HepG2 (cell line): ENCODE measurements at regions not wholly inside any gene's neighbourhood (a gene's known extent, or its start where the extent isn't known, plus 50 kb on each side); places are given as distances from the start of the nearest gene placed in this dataset.

ENCODE experiments used
- KDM5B ChIP-seq: sonication (generic); formaldehyde crosslinking; IDR thresholded peaks from 2 replicates; pipeline ENCODE4 v1.4.0; 2020; ENCODE audit warnings: missing genetic modification reagents, mild to moderate bottlenecking, borderline replicate concordance
- MED1 ChIP-seq: sonication (generic); formaldehyde crosslinking; IDR thresholded peaks from 2 replicates; pipeline ENCODE4 v1.4.0; 2020; ENCODE audit warnings: missing genetic modification reagents
- REL ChIP-seq: sonication (generic); formaldehyde crosslinking; conservative IDR thresholded peaks from 2 replicates; pipeline ENCODE4 v1.8.0; 2022; ENCODE audit warnings: mild to moderate bottlenecking, missing genetic modification reagents, moderate library complexity
- SRSF4 ChIP-seq: fragments of 200-400 bp; formaldehyde crosslinking; IDR thresholded peaks from one replicate; pipeline ENCODE4 v1.6.1; 2018; ENCODE audit warnings: mild to moderate bottlenecking, low read depth, low read length, moderate library complexity; ENCODE audit not compliant: poor library complexity, severe bottlenecking
- TEAD2 ChIP-seq: sonication (generic); formaldehyde crosslinking; IDR thresholded peaks from 2 replicates; pipeline ENCODE4 v1.9.0; 2021; ENCODE audit warnings: missing genetic modification reagents
- ZNF572 ChIP-seq: sonication (generic); formaldehyde crosslinking; IDR thresholded peaks from 2 replicates; pipeline ENCODE4 v1.5.1; 2020; ENCODE audit warnings: mild to moderate bottlenecking, missing genetic modification reagents
- ZNF879 ChIP-seq: sonication (generic); formaldehyde crosslinking; IDR thresholded peaks from 2 replicates; pipeline ENCODE4 v1.8.1; 2023; ENCODE audit warnings: missing genetic modification reagents
- ZSCAN31 ChIP-seq: sonication (generic); formaldehyde crosslinking; IDR thresholded peaks from 2 replicates; pipeline ENCODE4 v1.5.0; 2020; ENCODE audit warnings: low read depth, mild to moderate bottlenecking, missing genetic modification reagents
- TF ChIP-seq, protein P1 (sequence below): sonication (generic); formaldehyde crosslinking; IDR thresholded peaks from 2 replicates; pipeline ENCODE4 v1.4.0; 2020; ENCODE audit warnings: low read depth, mild to moderate bottlenecking, missing genetic modification reagents
- TF ChIP-seq, protein P2 (sequence below): sonication (generic); formaldehyde crosslinking; IDR thresholded peaks from 2 replicates; pipeline ENCODE4 v1.5.0; 2020; ENCODE audit warnings: mild to moderate bottlenecking, missing genetic modification reagents, moderate library complexity
- TF ChIP-seq, protein P3 (sequence below): sonication (generic); formaldehyde crosslinking; IDR thresholded peaks from 2 replicates; pipeline ENCODE4 v1.5.1; 2020; ENCODE audit warnings: missing genetic modification reagents, mild to moderate bottlenecking, borderline replicate concordance
- TF ChIP-seq, protein P4 (sequence below), 2 experiments: IDR thresholded peaks; 2 replicates each; pipeline ENCODE4 v1.6.1; 2011 to 2012; ENCODE audit warnings: low read length in 2 of 2, borderline replicate concordance in 1 of 2, low read depth in 1 of 2, mild to moderate bottlenecking in 1 of 2, moderate library complexity in 1 of 2
- TF ChIP-seq, protein P5 (sequence below): sonication (generic); formaldehyde crosslinking; IDR thresholded peaks from 2 replicates; pipeline ENCODE4 v1.5.1; 2020; ENCODE audit warnings: mild to moderate bottlenecking, moderate library complexity, missing genetic modification reagents
- TF ChIP-seq, protein P6 (sequence below): sonication (generic); formaldehyde crosslinking; conservative IDR thresholded peaks from 2 replicates; pipeline ENCODE4 v1.5.0; 2020; ENCODE audit warnings: missing genetic modification reagents

DNA sequence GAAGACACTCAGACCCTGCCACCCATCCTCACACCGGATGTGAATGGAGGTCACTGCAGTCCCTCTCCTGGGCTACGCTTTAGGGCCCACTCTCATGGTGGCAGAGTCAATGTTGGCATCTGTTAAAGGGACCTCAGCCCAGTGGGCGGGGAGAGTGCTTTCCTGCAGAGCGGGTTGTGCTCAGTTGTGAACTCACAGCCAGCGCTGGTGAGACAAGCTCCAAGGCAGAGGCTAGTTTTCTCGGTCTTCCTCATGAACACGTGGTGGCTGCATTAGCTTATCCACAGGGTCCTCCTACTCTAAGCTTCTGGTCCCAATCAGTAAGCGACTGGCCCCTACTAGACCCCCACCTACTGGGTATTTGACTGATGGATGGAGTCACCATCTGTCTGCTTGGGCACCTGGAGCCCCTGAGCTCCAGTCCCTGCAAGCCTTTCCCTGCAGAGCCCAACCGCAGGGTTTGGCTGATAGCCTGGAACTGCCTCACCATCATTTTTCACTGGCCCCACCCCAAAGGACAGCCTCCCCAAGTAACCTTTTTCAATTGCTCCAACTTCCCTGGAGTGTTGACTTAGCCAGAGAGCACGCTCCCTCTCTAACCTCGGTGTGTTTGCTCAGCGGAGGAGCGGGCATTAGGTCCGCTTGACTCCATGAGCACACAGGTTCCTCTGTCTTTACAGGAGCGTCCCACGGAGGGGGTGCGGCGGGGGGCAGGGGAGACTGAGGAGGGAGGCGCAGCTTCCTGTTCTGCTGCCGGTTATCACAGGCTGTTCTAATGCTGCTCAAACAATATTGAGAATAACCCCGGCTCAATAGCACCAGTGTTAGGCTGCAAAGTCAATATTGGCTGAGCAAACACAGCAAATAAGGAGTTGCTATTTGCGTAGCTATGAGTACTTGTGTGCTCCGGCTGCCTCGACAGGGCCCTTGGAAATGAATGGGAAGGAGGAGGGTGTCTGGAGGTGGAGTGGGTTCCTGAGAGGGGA, 141.7 kb downstream of the RPLP1 start (continued):
- TF ChIP-seq, protein P1, sequence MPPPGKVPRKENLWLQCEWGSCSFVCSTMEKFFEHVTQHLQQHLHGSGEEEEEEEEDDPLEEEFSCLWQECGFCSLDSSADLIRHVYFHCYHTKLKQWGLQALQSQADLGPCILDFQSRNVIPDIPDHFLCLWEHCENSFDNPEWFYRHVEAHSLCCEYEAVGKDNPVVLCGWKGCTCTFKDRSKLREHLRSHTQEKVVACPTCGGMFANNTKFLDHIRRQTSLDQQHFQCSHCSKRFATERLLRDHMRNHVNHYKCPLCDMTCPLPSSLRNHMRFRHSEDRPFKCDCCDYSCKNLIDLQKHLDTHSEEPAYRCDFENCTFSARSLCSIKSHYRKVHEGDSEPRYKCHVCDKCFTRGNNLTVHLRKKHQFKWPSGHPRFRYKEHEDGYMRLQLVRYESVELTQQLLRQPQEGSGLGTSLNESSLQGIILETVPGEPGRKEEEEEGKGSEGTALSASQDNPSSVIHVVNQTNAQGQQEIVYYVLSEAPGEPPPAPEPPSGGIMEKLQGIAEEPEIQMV (CRISPR knock-in tag) = peak; percentile 95
- TF ChIP-seq REL (no peak), ZSCAN31 (CRISPR knock-in tag) (peak; percentile 91), TEAD2 (no peak), KDM5B (CRISPR knock-in tag) (peak; percentile 80; the same call in 1 of the 2 replicates), ZNF572 (CRISPR knock-in tag) (no peak), ZNF879 (CRISPR knock-in tag) (no peak), SRSF4 (no peak), MED1 (CRISPR knock-in tag) (peak; percentile 77)
- TF ChIP-seq, protein P2, sequence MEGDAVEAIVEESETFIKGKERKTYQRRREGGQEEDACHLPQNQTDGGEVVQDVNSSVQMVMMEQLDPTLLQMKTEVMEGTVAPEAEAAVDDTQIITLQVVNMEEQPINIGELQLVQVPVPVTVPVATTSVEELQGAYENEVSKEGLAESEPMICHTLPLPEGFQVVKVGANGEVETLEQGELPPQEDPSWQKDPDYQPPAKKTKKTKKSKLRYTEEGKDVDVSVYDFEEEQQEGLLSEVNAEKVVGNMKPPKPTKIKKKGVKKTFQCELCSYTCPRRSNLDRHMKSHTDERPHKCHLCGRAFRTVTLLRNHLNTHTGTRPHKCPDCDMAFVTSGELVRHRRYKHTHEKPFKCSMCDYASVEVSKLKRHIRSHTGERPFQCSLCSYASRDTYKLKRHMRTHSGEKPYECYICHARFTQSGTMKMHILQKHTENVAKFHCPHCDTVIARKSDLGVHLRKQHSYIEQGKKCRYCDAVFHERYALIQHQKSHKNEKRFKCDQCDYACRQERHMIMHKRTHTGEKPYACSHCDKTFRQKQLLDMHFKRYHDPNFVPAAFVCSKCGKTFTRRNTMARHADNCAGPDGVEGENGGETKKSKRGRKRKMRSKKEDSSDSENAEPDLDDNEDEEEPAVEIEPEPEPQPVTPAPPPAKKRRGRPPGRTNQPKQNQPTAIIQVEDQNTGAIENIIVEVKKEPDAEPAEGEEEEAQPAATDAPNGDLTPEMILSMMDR (CRISPR knock-in tag) = no peak
- TF ChIP-seq, protein P3, sequence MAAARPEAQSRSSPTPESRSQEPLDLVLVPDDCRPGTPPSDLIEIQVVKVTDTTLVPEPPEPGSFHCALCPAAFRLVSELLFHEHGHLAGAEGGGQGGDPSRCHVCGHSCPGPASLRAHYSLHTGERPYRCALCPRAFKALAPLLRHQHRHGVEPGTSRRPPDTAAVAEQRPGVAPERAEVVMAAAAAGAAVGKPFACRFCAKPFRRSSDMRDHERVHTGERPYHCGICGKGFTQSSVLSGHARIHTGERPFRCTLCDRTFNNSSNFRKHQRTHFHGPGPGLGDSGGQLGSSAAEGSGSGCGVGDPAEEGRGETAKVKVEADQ (CRISPR knock-in tag) = peak; percentile 80; the same call in 1 of the 2 replicates
- TF ChIP-seq, protein P4, sequence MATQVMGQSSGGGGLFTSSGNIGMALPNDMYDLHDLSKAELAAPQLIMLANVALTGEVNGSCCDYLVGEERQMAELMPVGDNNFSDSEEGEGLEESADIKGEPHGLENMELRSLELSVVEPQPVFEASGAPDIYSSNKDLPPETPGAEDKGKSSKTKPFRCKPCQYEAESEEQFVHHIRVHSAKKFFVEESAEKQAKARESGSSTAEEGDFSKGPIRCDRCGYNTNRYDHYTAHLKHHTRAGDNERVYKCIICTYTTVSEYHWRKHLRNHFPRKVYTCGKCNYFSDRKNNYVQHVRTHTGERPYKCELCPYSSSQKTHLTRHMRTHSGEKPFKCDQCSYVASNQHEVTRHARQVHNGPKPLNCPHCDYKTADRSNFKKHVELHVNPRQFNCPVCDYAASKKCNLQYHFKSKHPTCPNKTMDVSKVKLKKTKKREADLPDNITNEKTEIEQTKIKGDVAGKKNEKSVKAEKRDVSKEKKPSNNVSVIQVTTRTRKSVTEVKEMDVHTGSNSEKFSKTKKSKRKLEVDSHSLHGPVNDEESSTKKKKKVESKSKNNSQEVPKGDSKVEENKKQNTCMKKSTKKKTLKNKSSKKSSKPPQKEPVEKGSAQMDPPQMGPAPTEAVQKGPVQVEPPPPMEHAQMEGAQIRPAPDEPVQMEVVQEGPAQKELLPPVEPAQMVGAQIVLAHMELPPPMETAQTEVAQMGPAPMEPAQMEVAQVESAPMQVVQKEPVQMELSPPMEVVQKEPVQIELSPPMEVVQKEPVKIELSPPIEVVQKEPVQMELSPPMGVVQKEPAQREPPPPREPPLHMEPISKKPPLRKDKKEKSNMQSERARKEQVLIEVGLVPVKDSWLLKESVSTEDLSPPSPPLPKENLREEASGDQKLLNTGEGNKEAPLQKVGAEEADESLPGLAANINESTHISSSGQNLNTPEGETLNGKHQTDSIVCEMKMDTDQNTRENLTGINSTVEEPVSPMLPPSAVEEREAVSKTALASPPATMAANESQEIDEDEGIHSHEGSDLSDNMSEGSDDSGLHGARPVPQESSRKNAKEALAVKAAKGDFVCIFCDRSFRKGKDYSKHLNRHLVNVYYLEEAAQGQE (IDR thresholded peaks at IDR 0.05; ENCODE audit: borderline replicate concordance in 1 of 2, low read depth in 1 of 2, low read length in 2 of 2) = peak in 1 of 2 experiments; percentile 89; a peak in 2 of 4 replicates
- TF ChIP-seq, protein P5, sequence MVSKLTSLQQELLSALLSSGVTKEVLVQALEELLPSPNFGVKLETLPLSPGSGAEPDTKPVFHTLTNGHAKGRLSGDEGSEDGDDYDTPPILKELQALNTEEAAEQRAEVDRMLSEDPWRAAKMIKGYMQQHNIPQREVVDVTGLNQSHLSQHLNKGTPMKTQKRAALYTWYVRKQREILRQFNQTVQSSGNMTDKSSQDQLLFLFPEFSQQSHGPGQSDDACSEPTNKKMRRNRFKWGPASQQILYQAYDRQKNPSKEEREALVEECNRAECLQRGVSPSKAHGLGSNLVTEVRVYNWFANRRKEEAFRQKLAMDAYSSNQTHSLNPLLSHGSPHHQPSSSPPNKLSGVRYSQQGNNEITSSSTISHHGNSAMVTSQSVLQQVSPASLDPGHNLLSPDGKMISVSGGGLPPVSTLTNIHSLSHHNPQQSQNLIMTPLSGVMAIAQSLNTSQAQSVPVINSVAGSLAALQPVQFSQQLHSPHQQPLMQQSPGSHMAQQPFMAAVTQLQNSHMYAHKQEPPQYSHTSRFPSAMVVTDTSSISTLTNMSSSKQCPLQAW (CRISPR knock-in tag) = peak; percentile 87
- TF ChIP-seq, protein P6, sequence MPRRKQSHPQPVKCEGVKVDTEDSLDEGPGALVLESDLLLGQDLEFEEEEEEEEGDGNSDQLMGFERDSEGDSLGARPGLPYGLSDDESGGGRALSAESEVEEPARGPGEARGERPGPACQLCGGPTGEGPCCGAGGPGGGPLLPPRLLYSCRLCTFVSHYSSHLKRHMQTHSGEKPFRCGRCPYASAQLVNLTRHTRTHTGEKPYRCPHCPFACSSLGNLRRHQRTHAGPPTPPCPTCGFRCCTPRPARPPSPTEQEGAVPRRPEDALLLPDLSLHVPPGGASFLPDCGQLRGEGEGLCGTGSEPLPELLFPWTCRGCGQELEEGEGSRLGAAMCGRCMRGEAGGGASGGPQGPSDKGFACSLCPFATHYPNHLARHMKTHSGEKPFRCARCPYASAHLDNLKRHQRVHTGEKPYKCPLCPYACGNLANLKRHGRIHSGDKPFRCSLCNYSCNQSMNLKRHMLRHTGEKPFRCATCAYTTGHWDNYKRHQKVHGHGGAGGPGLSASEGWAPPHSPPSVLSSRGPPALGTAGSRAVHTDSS (CRISPR knock-in tag) = 0 out of 2 replicates have a peak, but pooled peaks have one; percentile 56
